GM19238 (cell line): ENCODE measurements at regions not wholly inside any gene's neighbourhood (a gene's known extent, or its start where the extent isn't known, plus 50 kb on each side); places are given as distances from the start of the nearest gene placed in this dataset.
"Not testable (repeated sequence)": the region's sequence is repeated elsewhere in the genome, so short reads cannot be mapped to it uniquely, and the experiment has no call there.

Experiments used
- DNase-seq: peaks from one replicate; pipeline ENCODE4 v3.0.0; 2011; ENCODE audit warnings: low spot score; ENCODE audit not compliant: insufficient read length

DNA sequence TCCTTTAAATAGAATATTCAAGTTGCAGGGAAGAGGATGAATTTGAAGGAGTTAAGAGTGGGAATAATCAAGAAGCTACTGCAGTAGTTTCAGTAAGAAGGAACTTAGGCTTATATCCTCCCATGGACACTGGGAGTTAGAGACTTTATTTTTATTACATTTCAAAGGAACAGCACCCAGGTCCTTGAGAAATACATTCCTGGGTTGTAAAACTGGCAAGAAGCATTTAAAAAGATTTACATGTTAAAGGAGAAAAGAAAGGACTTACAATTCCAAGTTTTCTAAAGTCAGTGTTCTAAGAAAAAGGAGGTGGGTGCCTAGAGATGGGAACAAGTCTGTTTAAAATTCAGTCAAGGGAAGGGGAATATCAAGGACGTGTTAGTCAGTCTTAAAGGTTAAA, 306.9 kb downstream of the JRKL start:
- no peak for DNase-seq

GRCh38 chr11:96697466-96697865, 307.7 kb downstream of the JRKL start:
- no peak for DNase-seq

DNA sequence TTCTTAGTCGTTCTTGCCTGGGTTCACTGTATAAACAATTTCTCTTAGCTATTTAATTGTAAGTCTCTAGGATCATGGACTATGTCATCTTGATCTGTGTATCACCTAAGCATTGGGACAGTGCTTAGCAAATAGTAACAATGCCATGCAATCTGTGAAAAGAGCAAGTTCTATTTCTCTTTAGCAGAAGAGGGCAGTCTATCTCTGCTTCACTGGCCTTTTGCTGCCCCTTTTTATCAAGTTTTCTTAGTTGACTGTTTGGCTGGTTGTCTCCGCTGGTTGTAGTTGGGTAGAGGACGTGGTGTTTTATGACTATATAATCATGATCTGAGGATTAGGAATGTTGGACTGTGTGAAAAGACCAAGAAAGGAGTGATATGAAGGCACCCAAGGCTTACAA, 315.0 kb downstream of the JRKL start:
- no peak for DNase-seq

DNA sequence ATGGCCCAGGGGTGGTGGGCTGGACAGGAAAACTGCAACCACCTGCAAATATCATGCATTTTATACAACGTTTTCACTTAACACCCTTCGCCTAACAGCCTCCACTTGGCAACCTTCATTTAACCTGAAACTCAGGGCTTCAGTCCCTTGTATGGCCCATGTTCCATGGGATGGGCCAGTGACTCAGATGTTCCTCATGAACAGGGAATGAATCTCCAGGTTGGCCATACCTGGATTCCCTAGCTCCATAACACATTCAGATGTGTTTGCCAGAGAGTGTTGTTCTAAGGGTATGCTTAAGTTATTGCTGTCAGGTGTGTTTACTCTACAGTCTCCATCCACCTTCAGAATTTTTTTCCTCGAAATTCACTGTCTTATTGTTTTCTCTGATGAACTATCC, 316.9 kb downstream of the JRKL start:
- no peak for DNase-seq

GRCh38 chr11:96707273-96707672, 317.5 kb downstream of the JRKL start:
- no peak for DNase-seq

GRCh38 chr11:96708219-96708878, 318.5 kb downstream of the JRKL start:
- DNase-seq, result no peak

GRCh38 chr11:96713301-96713700, 323.5 kb downstream of the JRKL start:
- DNase-seq, result no peak

- no peak for DNase-seq
Observed at GRCh38 chr11:96714689-96715088, 324.9 kb downstream of the JRKL start.

GRCh38 chr11:96715208-96715607, 325.4 kb downstream of the JRKL start:
- DNase-seq, result no peak

- no peak for DNase-seq
Observed at GRCh38 chr11:96736601-96737000, 346.8 kb downstream of the JRKL start.

DNA sequence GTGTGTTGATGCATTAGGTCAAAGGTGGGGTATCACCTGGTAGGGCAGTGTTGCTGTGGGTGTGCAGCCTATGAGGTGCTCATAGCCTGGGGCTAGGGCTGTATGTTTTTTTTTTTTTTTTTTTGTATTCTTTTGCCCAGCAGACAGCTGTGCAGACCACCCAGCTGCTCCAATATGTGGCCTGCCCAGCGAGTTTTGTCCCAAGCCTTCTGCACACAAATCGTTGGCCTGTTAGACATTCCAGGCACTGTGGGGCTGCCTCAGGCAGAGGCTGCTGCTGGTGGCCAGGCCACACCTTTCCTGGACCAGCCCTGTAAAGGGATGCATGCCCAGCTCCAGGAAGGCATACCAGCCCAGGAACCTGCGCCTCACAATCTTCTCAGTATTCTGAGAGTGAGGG, 348.5 kb downstream of the JRKL start:
- DNase-seq, result no peak

DNA sequence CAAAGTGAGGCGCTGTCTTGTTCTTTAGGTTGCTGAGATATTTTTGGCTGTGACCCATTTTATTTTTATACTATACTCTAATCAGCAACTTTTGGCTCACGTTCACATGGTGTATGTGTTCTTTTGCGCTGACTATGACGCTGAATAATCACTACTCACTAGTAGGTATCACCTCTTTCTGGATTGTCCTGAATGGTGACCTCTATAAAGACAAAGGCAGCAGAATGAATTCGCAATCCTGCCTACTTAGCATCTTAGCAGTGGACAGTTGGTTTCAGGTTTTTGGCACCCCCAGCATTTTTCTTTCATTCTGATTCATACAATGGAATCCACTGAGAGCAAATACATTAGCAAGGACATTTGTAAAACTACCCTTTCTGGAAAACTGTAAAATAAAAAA, 351.3 kb downstream of the JRKL start:
- DNase-seq, result no peak

DNA sequence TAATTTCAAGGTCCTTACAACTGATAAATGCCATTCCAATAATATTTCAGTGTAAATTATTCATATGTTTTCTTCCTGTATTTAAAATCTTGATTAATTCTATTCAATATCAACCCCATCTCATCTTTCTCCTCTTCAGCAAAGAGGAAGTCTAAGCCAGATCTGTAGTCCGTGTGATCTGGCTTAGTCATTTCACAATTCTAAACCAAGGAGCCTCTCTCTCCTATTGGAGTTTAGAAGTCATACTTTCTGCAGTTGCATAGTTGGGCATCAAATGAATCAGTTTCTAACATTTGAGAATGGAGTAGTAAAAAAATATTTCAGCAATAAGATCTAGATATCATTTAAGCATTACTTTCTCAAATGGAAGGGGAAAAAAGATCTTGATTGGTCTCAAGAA, 354.9 kb downstream of the JRKL start:
- no peak for DNase-seq

GRCh38 chr11:96748639-96749370, 359.0 kb downstream of the JRKL start:
- no peak for DNase-seq

DNA sequence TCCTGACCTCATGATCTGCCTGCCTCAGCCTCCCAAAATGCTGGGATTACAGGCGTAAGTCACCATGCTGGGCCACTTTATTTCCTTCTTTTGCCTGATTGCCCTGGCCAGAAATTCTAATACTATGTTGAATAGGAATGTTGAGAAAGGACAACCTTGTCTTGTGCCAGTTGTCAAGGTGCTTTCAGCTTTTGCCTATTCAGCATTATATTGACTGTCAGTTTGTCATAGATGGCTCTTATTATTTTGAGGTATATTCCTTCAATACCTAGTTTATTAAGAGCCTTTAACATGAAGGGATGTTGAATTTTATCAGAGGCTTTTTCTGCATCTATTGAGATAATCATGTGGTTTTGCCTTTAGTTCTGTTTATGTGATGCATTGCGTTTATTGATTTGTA, 362.0 kb downstream of the JRKL start:
- DNase-seq, result not testable (repeated sequence)

DNA sequence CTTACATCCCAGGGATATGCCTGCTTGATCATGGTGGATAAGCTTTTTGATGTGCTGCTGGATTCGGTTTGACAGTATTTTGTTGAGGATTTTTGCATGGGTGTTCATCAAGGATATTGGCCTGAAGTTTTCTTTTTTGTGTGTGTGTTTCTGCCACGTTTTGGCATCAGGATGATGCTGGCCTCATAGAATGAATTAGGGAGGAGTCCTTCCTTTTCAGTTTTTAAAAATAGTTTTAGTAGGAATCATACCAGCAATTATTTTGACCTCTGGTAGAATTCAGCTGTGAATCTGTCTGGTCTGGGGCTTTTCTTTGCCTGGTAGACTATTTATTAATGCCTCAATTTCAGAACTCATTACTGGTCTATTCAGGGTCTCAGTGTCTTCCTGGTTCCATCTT, 362.4 kb downstream of the JRKL start:
- DNase-seq, result no peak

GRCh38 chr11:96753997-96754396, 364.2 kb downstream of the JRKL start:
- DNase-seq, result no peak

DNA sequence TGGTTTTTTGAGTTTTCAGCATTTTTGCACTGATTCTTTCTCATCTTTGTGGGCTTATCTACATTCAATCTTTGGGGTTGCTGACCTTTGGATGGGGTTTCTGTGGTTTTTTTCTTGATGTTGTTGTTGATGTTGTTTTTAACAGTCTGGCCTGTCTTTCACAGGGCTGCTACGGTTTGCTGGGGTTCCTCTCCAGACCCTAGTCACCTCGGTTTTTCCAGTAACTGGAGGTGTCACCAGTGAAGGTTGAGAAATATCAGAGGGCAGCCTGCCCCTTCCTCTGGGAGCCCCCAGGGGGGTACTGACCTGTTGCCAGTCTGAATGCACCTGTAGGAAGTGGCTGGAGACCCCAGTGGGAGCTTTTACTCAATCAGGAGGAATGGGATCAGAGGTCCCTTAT, 365.4 kb downstream of the JRKL start:
- DNase-seq, result no peak

DNA sequence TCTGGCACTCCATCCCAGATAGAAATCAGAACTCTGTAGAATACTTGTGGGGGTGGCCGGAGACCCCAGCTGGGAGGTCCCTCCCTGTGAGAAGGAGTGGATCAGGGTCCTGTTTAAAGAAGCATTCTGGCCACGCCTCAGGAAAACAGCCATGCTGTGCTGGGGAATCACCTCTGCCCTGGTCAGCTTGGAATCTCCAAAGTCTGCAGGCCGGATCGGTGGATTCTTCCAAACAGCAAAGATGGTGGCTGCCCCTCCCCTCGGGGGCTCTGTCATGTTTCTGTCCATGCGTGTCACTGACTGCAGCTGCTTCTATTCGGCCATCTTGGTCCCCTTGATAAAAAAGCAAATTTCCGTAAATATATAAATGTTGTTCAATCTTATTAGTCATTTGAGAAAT, 365.9 kb downstream of the JRKL start:
- DNase-seq, result no peak

GRCh38 chr11:96758957-96759356, 369.1 kb downstream of the JRKL start:
- no peak for DNase-seq

- DNase-seq, result no peak
Observed at GRCh38 chr11:96760306-96760705, 370.5 kb downstream of the JRKL start.

DNA sequence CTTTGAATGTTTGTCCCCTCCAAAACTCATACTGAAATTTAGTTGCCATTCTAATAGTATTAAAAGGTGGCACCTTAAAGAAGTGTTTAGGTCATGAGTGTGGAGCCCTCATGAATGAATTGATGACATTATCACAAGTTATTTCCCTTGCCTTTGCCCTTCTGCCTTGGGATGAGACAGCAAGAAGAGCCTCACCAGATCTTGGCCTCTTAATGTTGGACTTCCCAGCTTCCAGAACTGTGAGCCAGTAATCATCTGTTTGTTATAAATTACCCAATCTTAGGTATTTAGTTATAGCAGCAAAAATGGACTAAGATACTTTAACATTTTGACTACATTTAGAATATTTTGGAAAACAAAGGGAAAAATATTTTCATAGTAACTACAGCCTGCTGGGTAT, 371.0 kb downstream of the JRKL start:
- no peak for DNase-seq

DNA sequence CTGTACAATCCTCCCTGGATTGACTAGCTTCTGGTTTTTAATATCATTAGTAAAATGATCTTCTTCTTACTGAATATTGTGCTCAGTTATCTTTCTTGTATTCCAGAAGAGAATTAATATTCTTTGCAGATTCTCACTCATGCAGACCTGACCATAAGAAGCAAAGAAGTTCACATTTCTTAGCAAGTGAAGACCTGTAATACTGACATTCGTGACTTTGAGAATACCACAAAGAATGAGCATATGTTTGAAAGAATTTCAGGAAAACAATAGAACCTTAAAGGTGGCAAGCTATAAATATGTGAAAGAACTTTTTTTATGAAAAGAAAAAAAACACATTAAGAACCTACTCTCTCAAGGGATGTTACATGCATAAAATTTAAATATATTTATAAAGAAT, 371.6 kb downstream of the JRKL start:
- no peak for DNase-seq
